Immature natural killer cell (primary cell): ENCODE measurements at regions not wholly inside any gene's neighbourhood (a gene's known extent, or its start where the extent isn't known, plus 50 kb on each side); places are given as distances from the start of the nearest gene placed in this dataset.
"Not testable (repeated sequence)": the region's sequence is repeated elsewhere in the genome, so short reads cannot be mapped to it uniquely, and the experiment has no call there.

Experiments used
- DNase-seq, 3 donors: peaks; one replicate each; pipeline ENCODE4 v3.0.0; 2022; ENCODE audit warnings: mixed read lengths in 1 of 3
- H3K27ac Mint-ChIP-seq, 6 donors: one replicate each; pipeline ENCODE4 v1.8.0; 2020; ENCODE audit warnings: mixed read lengths in 6 of 6, mild to moderate bottlenecking in 5 of 6, inconsistent platforms in 4 of 6, moderate library complexity in 3 of 6
- H3K27me3 Mint-ChIP-seq, 3 donors: one replicate each; pipeline ENCODE4 v1.8.0; 2020 to 2021; ENCODE audit warnings: low read depth in 3 of 3, mild to moderate bottlenecking in 3 of 3, mixed read lengths in 3 of 3, moderate library complexity in 3 of 3, inconsistent platforms in 1 of 3
- H3K36me3 Mint-ChIP-seq, 3 donors: one replicate each; pipeline ENCODE4 v1.8.0; 2020; ENCODE audit warnings: mixed read lengths in 3 of 3, inconsistent platforms in 2 of 3, mild to moderate bottlenecking in 2 of 3
- H3K4me1 Mint-ChIP-seq, 2 donors: one replicate each; pipeline ENCODE4 v1.8.0; 2020; ENCODE audit warnings: inconsistent platforms in 2 of 2, mild to moderate bottlenecking in 2 of 2, mixed read lengths in 2 of 2, moderate library complexity in 1 of 2
- H3K4me3 Mint-ChIP-seq, 5 donors: one replicate each; pipeline ENCODE4 v1.8.0; 2020; ENCODE audit warnings: mild to moderate bottlenecking in 5 of 5, mixed read lengths in 5 of 5, inconsistent platforms in 3 of 5, moderate library complexity in 3 of 5
- H3K9me3 Mint-ChIP-seq, 6 donors: one replicate each; pipeline ENCODE4 v1.8.0; 2020; ENCODE audit warnings: mild to moderate bottlenecking in 6 of 6, mixed read lengths in 6 of 6, inconsistent platforms in 4 of 6, moderate library complexity in 3 of 6

GRCh38 chr2:235105821-235106359 lies 154.1 kb downstream of the SH3BP4 start:
- no peak overlapping the region for H3K27ac Mint-ChIP-seq

GRCh38 chr2:235106874-235107639 lies 155.2 kb downstream of the SH3BP4 start:
- peaks cover 1 to 3% (median 3%) of the 10 kb centered on the region in 3 donors for H3K27me3 Mint-ChIP-seq
- no peaks in the 10 kb centered on the region for H3K36me3 Mint-ChIP-seq
- H3K9me3 Mint-ChIP-seq: no peaks in the 10 kb centered on the region
- no peaks in the 10 kb centered on the region for H3K4me1 Mint-ChIP-seq
- no peak overlapping the region for H3K27ac Mint-ChIP-seq
- no peak overlapping the region for H3K4me3 Mint-ChIP-seq
- DNase-seq: peak in 1 of 3 donors; percentile 9

More at GRCh38 chr2:235105821-235106359, 154.1 kb downstream of the SH3BP4 start:
- H3K9me3 Mint-ChIP-seq: no peaks in the 10 kb centered on the region
- peaks cover under 1 to 3% (median 3%) of the 10 kb centered on the region in 3 donors for H3K27me3 Mint-ChIP-seq
- H3K36me3 Mint-ChIP-seq: no peaks in the 10 kb centered on the region
- no peak for DNase-seq
- no peak overlapping the region for H3K4me3 Mint-ChIP-seq
- H3K4me1 Mint-ChIP-seq: no peaks in the 10 kb centered on the region

GRCh38 chr2:235107640-235107951 lies 155.8 kb downstream of the SH3BP4 start:
- no peaks in the 10 kb centered on the region for H3K4me1 Mint-ChIP-seq
- no peak overlapping the region for H3K27ac Mint-ChIP-seq
- no peaks in the 10 kb centered on the region for H3K9me3 Mint-ChIP-seq
- peaks cover 1 to 3% (median 3%) of the 10 kb centered on the region in 3 donors for H3K27me3 Mint-ChIP-seq
- no peak for DNase-seq
- no peaks in the 10 kb centered on the region for H3K36me3 Mint-ChIP-seq
- H3K4me3 Mint-ChIP-seq: no peak overlapping the region

- not testable (repeated sequence) for H3K9me3 Mint-ChIP-seq, H3K4me3 Mint-ChIP-seq, H3K36me3 Mint-ChIP-seq, H3K27me3 Mint-ChIP-seq, H3K4me1 Mint-ChIP-seq, H3K27ac Mint-ChIP-seq, DNase-seq
Observed at GRCh38 chr2:235109561-235109960, 157.7 kb downstream of the SH3BP4 start.

- Mint-ChIP-seq H3K4me1 (no peaks in the 10 kb centered on the region), H3K27me3 (peaks cover 0 to 7% (median 2%) of the 10 kb centered on the region in 3 donors), H3K27ac (no peak overlapping the region), H3K4me3 (no peak overlapping the region), H3K36me3 (no peaks in the 10 kb centered on the region), H3K9me3 (peaks cover 0 to 4% (median 0%) of the 10 kb centered on the region in 6 donors)
- DNase-seq: no peak
Observed at GRCh38 chr2:235112365-235112764, 160.5 kb downstream of the SH3BP4 start.

- Mint-ChIP-seq H3K4me3 (no peak overlapping the region), H3K9me3 (peaks cover 0 to 4% (median 0%) of the 10 kb centered on the region in 6 donors), H3K27ac (no peak overlapping the region)
Observed at GRCh38 chr2:235113854-235114253, 162.0 kb downstream of the SH3BP4 start.

GRCh38 chr2:235114286-235114685 lies 162.5 kb downstream of the SH3BP4 start:
- no peak overlapping the region for H3K4me3 Mint-ChIP-seq
- H3K4me1 Mint-ChIP-seq: no peaks in the 10 kb centered on the region
- H3K27me3 Mint-ChIP-seq: peaks cover 0 to 11% (median 2%) of the 10 kb centered on the region in 3 donors
- no peak for DNase-seq
- H3K36me3 Mint-ChIP-seq: no peaks in the 10 kb centered on the region
- H3K9me3 Mint-ChIP-seq: peaks cover 0 to 4% (median under 1%) of the 10 kb centered on the region in 6 donors
- no peak overlapping the region for H3K27ac Mint-ChIP-seq

More at GRCh38 chr2:235113854-235114253, 162.0 kb downstream of the SH3BP4 start:
- Mint-ChIP-seq H3K4me1 (no peaks in the 10 kb centered on the region), H3K36me3 (no peaks in the 10 kb centered on the region), H3K27me3 (peaks cover 0 to 11% (median 2%) of the 10 kb centered on the region in 3 donors)
- no peak for DNase-seq

GRCh38 chr2:235115521-235115920 lies 163.7 kb downstream of the SH3BP4 start:
- Mint-ChIP-seq H3K27me3 (peaks cover 0 to 15% (median 4%) of the 10 kb centered on the region in 3 donors), H3K4me1 (no peaks in the 10 kb centered on the region), H3K27ac (no peak overlapping the region)

GRCh38 chr2:235116885-235117492 lies 165.2 kb downstream of the SH3BP4 start:
- peaks cover 0 to 9% (median 4%) of the 10 kb centered on the region in 6 donors for H3K9me3 Mint-ChIP-seq
- H3K36me3 Mint-ChIP-seq: no peaks in the 10 kb centered on the region
- H3K4me1 Mint-ChIP-seq: no peaks in the 10 kb centered on the region
- H3K27ac Mint-ChIP-seq: no peak overlapping the region
- peaks cover 0 to 12% (median 9%) of the 10 kb centered on the region in 3 donors for H3K27me3 Mint-ChIP-seq
- peak; percentile 5 to 37 (median 22) for DNase-seq
- no peak overlapping the region for H3K4me3 Mint-ChIP-seq

More at GRCh38 chr2:235115521-235115920, 163.7 kb downstream of the SH3BP4 start:
- peaks cover 0 to 9% (median 4%) of the 10 kb centered on the region in 6 donors for H3K9me3 Mint-ChIP-seq
- no peak overlapping the region for H3K4me3 Mint-ChIP-seq
- no peak for DNase-seq
- no peaks in the 10 kb centered on the region for H3K36me3 Mint-ChIP-seq

GRCh38 chr2:235126768-235127167 lies 175.0 kb downstream of the SH3BP4 start:
- peaks cover 3 to 9% (median 3%) of the 10 kb centered on the region in 3 donors for H3K27me3 Mint-ChIP-seq
- no peaks in the 10 kb centered on the region for H3K9me3 Mint-ChIP-seq
- no peaks in the 10 kb centered on the region for H3K4me1 Mint-ChIP-seq
- no peak overlapping the region for H3K4me3 Mint-ChIP-seq
- H3K36me3 Mint-ChIP-seq: no peaks in the 10 kb centered on the region
- H3K27ac Mint-ChIP-seq: no peak overlapping the region
- no peak for DNase-seq

- no peak for DNase-seq
- Mint-ChIP-seq H3K4me1 (no peaks in the 10 kb centered on the region), H3K27me3 (peaks cover 3 to 9% (median 3%) of the 10 kb centered on the region in 3 donors), H3K4me3 (no peak overlapping the region), H3K9me3 (no peaks in the 10 kb centered on the region), H3K27ac (no peak overlapping the region), H3K36me3 (no peaks in the 10 kb centered on the region)
Observed at GRCh38 chr2:235127931-235128330, 176.1 kb downstream of the SH3BP4 start.

GRCh38 chr2:235129850-235130249 lies 178.0 kb downstream of the SH3BP4 start:
- no peak overlapping the region for H3K27ac Mint-ChIP-seq

GRCh38 chr2:235131334-235132305 lies 179.8 kb downstream of the SH3BP4 start:
- no peak for DNase-seq
- Mint-ChIP-seq H3K9me3 (no peaks in the 10 kb centered on the region), H3K27me3 (peaks cover 3 to 12% (median 6%) of the 10 kb centered on the region in 3 donors), H3K36me3 (no peaks in the 10 kb centered on the region), H3K27ac (no peak overlapping the region), H3K4me3 (no peak overlapping the region), H3K4me1 (peaks cover 0 to 2% of the 10 kb centered on the region in 2 donors)

More at GRCh38 chr2:235129850-235130249, 178.0 kb downstream of the SH3BP4 start:
- H3K4me3 Mint-ChIP-seq: no peak overlapping the region
- DNase-seq: no peak
- H3K36me3 Mint-ChIP-seq: no peaks in the 10 kb centered on the region
- no peaks in the 10 kb centered on the region for H3K4me1 Mint-ChIP-seq
- H3K27me3 Mint-ChIP-seq: peaks cover 3 to 17% (median 4%) of the 10 kb centered on the region in 3 donors
- H3K9me3 Mint-ChIP-seq: no peaks in the 10 kb centered on the region
